ENCODE measurements at regions not wholly inside any gene's neighbourhood (a gene's known extent, or its start where the extent isn't known, plus 50 kb on each side); places are given as distances from the start of the nearest gene placed in this dataset.
"Not testable (repeated sequence)": the region's sequence is repeated elsewhere in the genome, so short reads cannot be mapped to it uniquely, and the experiment has no call there.

DNA sequence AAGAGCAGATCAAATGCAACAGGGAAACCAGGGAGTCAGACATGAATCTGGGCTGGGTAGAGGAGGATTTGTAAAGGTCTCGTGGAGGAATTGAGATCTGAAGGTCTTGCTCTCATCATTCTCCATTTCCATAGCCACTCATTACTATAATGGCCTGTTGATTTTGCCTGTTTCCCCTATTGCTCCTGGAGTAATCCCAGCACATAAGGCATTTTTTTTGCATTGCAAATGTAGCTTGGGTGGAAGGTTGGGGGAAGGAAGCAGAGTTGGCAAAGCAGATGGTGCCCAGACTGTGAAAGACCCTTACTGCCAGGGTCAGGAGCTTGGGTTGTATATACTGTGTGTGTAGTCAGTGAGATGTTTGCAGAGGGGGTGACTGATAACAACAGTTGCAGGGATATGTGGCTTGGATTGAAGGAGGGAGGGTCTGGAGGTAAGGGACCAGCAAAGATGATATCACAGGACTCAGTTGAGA lies 116.0 kb downstream of the TTC6 start:
- POLR2A ChIA-PET (ENCODE audit: low non-redundant PET), result no interaction called here
- DNase-seq (ENCODE audit: low spot score), result no peak
- CTCF ChIA-PET, result interaction anchor here (1.4 kb wide), 1 partner anchor 163 kb away, joined by 4 read pairs; no protein-coding TSS in a partner anchor
- TF ChIP-seq, protein P1, sequence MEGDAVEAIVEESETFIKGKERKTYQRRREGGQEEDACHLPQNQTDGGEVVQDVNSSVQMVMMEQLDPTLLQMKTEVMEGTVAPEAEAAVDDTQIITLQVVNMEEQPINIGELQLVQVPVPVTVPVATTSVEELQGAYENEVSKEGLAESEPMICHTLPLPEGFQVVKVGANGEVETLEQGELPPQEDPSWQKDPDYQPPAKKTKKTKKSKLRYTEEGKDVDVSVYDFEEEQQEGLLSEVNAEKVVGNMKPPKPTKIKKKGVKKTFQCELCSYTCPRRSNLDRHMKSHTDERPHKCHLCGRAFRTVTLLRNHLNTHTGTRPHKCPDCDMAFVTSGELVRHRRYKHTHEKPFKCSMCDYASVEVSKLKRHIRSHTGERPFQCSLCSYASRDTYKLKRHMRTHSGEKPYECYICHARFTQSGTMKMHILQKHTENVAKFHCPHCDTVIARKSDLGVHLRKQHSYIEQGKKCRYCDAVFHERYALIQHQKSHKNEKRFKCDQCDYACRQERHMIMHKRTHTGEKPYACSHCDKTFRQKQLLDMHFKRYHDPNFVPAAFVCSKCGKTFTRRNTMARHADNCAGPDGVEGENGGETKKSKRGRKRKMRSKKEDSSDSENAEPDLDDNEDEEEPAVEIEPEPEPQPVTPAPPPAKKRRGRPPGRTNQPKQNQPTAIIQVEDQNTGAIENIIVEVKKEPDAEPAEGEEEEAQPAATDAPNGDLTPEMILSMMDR (conservative IDR thresholded peaks at IDR 0.05; ENCODE audit: low read depth), result no peak
- H3K27ac ChIP-seq, result no peak overlapping the region

DNA sequence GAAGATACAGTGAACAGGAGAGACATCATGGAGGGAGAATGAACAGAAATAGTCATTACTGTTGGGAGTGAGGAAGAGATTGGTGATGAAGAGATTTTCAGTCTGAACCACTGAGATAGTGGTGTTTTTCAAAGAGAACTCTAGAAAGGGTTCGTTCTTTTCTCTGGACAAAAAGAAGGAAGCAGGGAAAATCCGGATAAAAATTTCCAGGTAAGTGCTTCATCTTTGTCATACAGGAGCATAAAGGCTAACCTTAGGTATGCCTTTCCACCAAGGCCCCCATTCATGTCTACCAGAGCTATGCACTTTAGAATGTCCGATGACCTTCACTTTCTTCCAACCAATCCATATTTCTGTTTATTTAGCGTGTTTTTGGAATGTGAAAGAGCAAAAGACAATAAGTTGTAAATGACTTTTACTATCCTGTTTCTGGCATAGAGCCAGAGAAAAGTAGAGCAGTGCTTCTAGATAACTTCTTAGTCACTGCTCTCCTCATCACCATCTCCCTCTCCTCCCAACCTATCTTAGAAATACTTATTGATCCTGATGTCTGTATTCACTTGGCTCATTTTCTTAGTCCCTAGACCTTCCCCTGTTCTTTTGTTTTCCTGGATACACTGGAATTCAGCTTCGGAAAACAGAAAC lies 116.5 kb downstream of the TTC6 start:
- TF ChIP-seq, protein P1 (conservative IDR thresholded peaks at IDR 0.05; ENCODE audit: low read depth), result no peak
- no peak overlapping the region for H3K27ac ChIP-seq
- DNase-seq (ENCODE audit: low spot score), result no peak
- POLR2A ChIA-PET (ENCODE audit: low non-redundant PET), result no interaction called here
- CTCF ChIA-PET, result interaction anchor here (0.6 to 1.4 kb wide), 2 partner anchors 65 to 163 kb away, joined by 3 to 4 read pairs; no protein-coding TSS in a partner anchor

DNA sequence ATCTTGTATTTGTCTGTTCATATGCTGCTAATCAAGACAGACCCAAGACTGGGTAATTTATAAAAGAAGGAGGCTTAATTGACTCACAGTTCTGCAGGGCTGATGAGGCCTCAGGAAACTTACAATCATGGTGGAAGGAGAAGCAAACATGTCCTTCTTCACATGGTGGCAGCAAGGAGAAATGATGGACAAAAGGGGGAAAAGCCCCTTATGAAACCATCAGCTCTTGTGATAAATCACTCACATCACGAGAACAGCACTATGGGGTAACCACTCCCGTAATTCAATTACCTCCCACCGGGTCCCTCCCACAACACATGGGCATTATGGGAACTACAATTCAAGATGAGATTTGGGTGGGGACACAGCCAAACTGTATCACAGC lies 117.0 kb downstream of the TTC6 start:
- H3K27ac ChIP-seq; POLR2A ChIA-PET (ENCODE audit: low non-redundant PET); DNase-seq (ENCODE audit: low spot score): not testable (repeated sequence)
- CTCF ChIA-PET, result interaction anchor here (0.6 to 1.4 kb wide), 2 partner anchors 65 to 162 kb away, joined by 4 to 6 read pairs; no protein-coding TSS in a partner anchor

DNA sequence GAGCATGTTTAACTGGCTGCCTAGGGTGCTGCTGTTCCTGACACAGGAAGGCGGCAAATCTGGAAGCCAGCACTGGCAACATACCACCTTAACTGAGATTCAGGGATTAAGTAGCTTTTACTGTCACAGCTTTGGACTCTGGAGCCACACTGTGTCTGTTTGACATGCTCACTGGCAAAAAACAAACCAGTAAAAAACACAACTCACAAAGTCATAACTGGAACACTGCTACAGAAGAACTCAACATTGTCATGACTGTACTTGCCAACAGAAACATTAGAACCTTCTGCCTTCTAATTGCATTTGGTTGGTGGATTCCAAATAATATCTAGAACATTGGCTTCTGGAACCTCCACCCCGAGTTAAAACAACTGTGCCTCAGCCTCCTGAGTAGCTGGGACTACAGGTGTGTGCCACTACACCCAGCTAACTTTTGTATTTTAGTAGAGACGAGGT lies 117.6 kb downstream of the TTC6 start:
- DNase-seq (ENCODE audit: low spot score), result no peak
- no peak overlapping the region for H3K27ac ChIP-seq
- ChIA-PET CTCF (interaction anchor here (0.6 kb wide), 1 partner anchor 64 kb away, joined by 6 read pairs; no protein-coding TSS in a partner anchor), POLR2A (ENCODE audit: low non-redundant PET) (no interaction called here)
- TF ChIP-seq, protein P1 (conservative IDR thresholded peaks at IDR 0.05; ENCODE audit: low read depth), result no peak

DNA sequence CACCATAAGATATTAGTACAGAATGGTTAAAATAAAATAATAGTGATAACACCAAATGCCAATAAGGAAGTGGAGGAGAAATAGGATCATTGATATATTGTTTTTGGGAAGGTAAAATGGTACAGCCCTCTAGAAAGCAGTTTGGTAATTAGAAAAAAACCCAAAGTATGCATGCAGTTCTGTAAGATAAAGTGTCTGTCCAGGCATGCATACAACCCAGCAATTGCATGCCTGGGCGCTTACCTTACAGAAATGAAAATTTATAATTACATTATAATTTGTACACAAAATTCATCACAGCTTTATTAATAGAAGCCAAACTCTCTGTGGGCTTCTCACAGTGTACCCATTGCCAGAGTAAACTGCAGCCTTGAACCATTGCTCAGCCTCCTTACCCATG lies 124.7 kb downstream of the TTC6 start:
- CTCF ChIA-PET, result interaction anchor here (0.7 to 0.8 kb wide), 3 partner anchors 154 to 1506 kb away, joined by 3 to 4 read pairs (median 3); no protein-coding TSS in a partner anchor
- POLR2A ChIA-PET (ENCODE audit: low non-redundant PET), result no interaction called here
- no peak for DNase-seq (ENCODE audit: low spot score)
- TF ChIP-seq, protein P1 (conservative IDR thresholded peaks at IDR 0.05; ENCODE audit: low read depth), result no peak
- H3K27ac ChIP-seq, result no peak overlapping the region

DNA sequence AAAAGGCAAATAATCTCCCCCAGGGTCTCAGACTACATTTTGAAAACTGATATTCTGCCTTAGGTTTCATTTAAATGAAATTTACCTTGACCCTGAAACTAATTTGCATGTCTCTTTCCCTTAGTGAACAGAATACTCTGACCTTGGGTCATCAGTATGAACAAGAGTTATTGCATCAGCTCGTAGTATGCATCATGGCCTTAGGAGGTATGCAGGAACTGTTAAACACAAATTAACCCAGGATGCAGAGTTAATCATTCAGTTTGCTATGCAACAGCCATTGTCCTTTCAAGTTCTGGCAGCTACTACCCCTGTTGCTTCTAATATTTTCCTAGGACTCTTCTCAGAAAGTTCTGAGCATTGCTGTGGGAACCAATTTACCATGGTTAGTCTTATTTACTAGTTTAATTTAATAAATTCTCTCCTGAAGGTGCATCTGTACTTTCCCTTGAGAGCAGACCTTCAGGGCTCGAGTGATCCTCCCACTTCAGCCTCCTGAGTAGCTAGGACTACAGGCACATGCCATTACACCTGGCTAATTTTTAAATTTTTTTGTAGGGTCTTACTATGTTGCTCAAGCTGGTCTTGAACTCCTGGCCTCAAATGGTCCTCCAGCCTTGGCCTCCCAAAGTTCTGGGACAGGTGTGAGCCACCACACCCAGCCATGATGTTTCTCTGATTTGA lies 126.7 kb downstream of the TTC6 start:
- peak; percentile 18 for DNase-seq (ENCODE audit: low spot score)
- ChIA-PET POLR2A (ENCODE audit: low non-redundant PET) (no interaction called here), CTCF (interaction anchor here (0.6 kb wide), 1 partner anchor 336 kb away, joined by 4 read pairs; no protein-coding TSS in a partner anchor)
- H3K27ac ChIP-seq, result no peak overlapping the region
- TF ChIP-seq, protein P1 (conservative IDR thresholded peaks at IDR 0.05; ENCODE audit: low read depth), result no peak

DNA sequence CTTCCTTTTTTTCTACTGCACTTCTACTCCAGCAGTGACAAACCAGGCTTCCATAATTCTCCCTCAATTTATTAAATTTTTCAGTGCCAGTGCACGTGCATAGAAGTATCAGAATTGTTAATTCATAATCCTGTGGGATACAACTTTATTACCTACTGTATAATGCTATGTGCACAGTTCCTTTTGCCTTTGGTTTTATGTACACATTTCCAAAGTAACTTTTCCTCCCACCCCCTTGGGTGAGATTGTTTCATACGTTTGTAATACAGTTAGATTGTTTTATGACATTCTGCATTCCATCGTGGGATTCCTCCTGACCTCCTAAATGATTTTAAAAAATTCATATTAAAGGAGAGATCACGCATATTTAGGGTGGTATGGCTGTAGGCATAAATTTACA lies 128.1 kb downstream of the TTC6 start:
- CTCF ChIA-PET, result no interaction called here
- no peak for DNase-seq (ENCODE audit: low spot score)
- POLR2A ChIA-PET (ENCODE audit: low non-redundant PET), result no interaction called here

More for the DNA sequence above, 128.1 kb downstream of the TTC6 start:
- TF ChIP-seq, protein P1 (conservative IDR thresholded peaks at IDR 0.05; ENCODE audit: low read depth), result no peak
- H3K27ac ChIP-seq, result no peak overlapping the region

Data from RWPE1 (cell line).